HG02588 (cell line): ENCODE measurements at regions not wholly inside any gene's neighbourhood (a gene's known extent, or its start where the extent isn't known, plus 50 kb on each side); places are given as distances from the start of the nearest gene placed in this dataset.

ENCODE experiments used
- ATAC-seq: cut with Tn5 transposase; IDR thresholded peaks from one replicate; pipeline ENCODE4 v1.9.1; 2021; ENCODE audit warnings: mild to moderate bottlenecking, moderate library complexity; ENCODE audit not compliant: unreplicated experiment

GRCh38 chr4:177568931-177569330, 126.7 kb upstream of the AGA start:
- ATAC-seq = no peak

- ATAC-seq = no peak
These were observed 127.2 kb upstream of the AGA start for GRCh38 chr4:177569434-177569833.

- no peak for ATAC-seq
These were observed 131.3 kb upstream of the AGA start for GRCh38 chr4:177573507-177573906.

- no peak for ATAC-seq
These were observed 132.2 kb upstream of the AGA start for GRCh38 chr4:177574446-177574845.

- no peak for ATAC-seq
These were observed 137.4 kb upstream of the AGA start for GRCh38 chr4:177579649-177580048.

DNA sequence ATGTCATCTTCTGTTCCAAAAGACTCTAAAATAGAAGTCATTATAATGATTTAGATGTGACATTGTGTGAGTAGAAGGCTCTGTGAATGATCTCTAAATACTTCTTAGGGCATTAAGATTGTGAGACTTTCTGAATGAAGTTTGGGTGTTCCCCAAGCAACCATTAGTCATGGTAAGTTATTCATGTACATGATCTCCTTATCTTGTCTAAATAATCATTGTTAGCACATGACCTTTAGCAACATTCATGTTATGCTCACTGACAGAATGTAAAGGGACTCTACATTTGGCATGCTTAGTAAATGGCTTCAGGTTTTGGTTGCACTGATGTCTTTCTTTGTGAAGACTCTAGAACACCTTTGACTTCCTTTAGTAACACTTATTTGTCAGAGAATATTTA, 140.8 kb upstream of the AGA start:
- no peak for ATAC-seq

DNA sequence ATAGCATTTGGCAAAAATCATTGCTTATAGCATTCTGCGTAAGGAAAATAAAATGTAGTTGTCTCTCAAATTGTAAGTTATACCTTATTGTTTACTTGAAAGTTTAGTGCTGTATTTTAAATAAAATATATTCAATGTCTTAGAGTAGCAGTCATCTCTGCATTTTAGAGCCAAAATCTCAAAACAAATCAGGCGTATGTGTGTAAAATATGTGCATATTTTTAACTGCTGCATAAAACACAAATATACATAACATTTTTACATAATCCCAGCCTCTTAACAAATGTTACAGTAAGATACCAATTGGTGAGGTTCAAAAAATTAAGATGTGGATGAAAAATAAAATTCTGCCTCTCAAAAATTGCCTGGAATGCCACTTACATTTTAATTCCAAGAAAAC, 145.8 kb upstream of the AGA start:
- ATAC-seq = no peak

DNA sequence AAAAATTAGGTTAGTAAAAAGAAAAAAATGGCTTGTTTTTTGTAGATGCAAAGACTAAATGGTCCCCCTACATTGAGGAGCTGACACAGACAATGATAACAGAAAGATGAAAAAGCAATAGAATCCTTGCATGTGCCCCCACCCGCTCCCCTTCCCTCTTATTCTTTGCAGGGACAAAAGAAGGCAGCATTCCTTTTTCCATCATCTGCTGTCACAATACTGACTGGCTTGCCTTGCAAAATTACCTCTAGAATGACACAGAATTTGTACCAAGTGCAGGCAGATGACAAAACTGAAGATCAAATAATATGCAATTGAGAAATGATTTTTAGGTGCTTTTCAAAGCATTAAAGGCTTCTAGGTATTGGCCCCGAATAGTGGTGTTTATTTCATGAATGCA, 153.1 kb upstream of the AGA start:
- ATAC-seq = no peak

GRCh38 chr4:177596035-177596434, 153.8 kb upstream of the AGA start:
- no peak for ATAC-seq

DNA sequence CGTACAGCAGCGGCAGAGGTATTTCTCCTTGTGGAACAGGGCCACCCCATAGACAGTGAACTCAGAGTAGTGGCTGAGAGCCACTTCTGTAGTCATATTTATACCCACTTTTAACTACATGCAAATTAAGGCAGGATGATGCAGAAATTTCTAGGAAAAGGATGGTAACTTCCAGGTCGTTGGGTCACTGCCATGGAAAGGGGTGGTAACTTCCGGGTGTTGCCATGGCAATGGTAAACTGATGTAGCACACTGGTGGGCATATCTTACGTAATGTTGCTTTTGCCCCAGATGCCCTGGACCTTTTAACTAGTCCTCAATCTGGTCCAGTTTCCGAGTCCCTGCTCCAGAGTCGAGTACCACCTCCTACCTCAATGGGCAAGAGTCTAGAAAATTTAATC, 154.8 kb upstream of the AGA start:
- no peak for ATAC-seq

- no peak for ATAC-seq
These were observed 163.0 kb upstream of the AGA start for GRCh38 chr4:177605252-177605651.

DNA sequence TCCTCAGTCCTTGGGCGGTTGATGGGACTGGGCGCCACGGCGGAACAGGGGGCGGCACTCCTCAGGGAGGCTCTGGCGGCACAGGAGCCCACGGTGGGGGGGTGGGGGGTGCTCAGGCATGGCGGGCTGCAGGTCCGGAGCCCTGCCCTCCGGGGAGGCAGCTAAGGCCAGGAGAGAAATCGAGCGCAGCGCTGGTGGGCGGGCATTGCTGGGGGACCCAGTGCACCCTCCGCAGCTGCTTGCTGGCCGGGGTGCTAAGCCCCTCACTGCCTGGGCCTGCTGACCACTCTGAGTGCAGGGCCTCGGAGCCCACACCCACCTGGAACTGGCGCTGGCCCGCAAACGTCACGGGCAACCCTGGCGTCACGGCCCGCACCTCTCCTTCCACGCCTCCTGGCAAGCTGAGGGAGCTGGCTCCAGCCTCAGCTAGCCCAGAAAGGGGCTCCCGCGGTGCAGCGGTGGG, 164.9 kb upstream of the AGA start:
- ATAC-seq = no peak

DNA sequence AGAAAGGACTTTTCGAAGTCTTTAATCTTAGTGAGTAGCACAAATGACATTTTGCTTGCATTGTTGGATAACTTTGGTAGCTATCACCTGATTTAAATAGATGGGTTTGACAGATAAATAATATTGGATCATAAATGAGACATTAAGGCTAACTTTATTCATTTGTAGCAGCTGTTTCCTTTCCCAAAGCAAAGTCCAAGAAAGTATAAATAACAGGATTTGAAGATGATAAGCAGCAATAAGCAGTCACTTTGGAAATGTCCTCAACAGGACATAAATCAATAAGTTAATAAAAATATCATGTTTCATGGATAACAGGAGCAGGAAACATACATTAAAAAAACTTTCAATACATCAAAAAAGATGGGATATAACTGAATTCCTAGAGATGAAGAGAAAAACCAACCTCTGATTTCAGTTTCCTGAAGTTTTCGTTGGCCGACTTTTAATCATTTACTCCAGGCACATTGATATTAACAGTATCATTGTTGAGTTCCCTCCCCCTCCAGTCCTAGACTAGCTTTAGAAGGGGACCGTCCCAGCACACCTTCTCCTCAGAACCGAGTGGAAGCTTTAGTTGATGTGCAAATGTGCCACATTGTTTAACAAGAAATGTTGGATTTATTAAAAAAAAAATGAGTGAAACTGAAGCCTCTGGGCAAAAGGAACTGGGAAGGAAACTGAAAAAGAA, 169.9 kb upstream of the AGA start:
- no peak for ATAC-seq

GRCh38 chr4:177612684-177613083, 170.4 kb upstream of the AGA start:
- no peak for ATAC-seq

DNA sequence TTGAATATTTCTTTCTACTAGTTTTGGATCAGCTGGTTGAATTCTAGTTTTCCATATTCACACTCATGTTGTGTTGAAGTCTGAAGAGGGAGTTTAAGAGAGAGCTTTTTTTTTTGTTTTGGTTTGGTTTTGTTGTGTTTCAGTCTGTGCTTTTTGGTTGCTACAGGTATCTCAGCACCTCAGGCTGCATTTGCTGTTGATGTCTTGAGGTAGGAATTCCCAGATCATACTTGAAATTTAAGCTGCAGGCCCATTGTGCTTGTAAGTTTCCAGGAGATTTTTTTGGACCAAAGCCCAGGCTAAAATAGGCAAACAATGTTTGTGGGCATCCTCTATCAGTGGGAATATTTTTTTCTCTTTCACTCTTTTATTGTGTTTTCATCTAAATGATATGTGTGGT, 190.2 kb upstream of the AGA start:
- ATAC-seq = no peak

- no peak for ATAC-seq
These were observed 196.6 kb upstream of the AGA start for GRCh38 chr4:177638871-177639270.

GRCh38 chr4:177640864-177641263, 198.6 kb upstream of the AGA start:
- ATAC-seq = no peak

DNA sequence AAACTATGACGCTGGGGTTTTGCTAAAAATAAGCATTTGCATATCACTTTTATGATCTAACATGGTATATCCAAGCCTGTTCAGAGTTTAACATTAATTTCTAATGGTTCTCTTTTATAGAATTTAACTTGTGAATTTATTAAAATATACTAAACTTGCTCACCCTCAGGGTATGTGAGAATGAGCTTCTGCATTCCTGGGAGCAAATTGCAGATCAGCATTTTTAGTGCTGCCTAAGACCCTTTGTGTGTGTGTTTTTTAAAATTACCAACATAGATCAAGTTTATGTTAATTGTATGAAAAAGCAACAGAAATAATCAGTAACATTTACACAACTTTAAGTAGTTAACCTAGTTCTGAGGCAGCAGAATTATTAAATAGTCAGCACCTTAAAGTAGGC, 218.0 kb upstream of the AGA start:
- no peak for ATAC-seq

GRCh38 chr4:177667687-177668086, 225.4 kb upstream of the AGA start:
- no peak for ATAC-seq

DNA sequence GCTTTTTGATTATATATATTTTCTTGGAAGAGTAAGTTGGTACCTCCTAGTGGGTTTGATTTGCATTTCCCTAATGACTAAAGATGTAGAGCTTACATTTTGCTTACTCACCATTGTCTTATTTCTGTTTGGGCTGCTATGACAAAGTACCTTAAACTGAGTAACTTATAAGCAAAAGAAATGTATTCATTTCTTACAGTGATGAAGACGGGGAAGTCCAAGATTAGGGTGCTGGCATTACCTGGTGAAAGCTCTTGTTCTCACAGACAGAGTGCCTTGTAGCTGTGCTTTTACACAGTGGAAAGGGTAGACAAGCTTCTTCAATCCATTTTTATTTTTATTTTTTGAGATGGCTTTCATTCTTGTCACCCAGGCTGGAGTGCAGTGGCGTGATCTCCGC, 229.2 kb upstream of the AGA start:
- no peak for ATAC-seq

DNA sequence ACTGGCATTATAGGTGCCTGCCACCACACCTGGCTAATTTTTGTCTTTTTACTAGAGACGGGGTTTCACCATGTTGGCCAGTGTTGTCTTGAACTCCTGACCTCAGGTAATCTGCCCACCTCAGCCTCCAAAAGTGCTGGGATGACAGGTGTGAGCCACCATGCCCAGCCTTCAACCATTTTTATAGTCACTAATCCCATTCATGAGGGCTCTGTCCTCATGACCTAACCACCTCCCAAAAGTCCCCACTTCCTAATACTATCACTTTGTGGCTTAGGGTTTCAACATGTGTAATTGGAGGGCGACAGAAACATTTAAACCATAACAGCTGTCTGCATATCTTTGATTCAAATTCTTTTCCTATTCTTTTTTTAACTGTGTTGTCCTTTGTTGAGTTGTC, 229.6 kb upstream of the AGA start:
- no peak for ATAC-seq

- ATAC-seq = no peak
These were observed 231.8 kb upstream of the AGA start for GRCh38 chr4:177673985-177674489.

GRCh38 chr4:177680308-177680707, 238.1 kb upstream of the AGA start:
- ATAC-seq = no peak
